Psoas muscle (tissue), 7 donors: ENCODE measurements at regions not wholly inside any gene's neighbourhood (a gene's known extent, or its start where the extent isn't known, plus 50 kb on each side); places are given as distances from the start of the nearest gene placed in this dataset.

ENCODE experiments used
- ATAC-seq, 4 donors: fragments of 200-7000 bp; cut with Tn5 transposase; one replicate each; pipeline ENCODE4 v1.9.1; 2020; ENCODE audit warnings: moderate library complexity in 3 of 4, mild to moderate bottlenecking in 2 of 4
- DNase-seq, 2 donors: peaks; one replicate each; pipeline ENCODE4 v3.0.0-alpha.2; 2020
- H3K27ac ChIP-seq: fragments of 200-600 bp; one replicate; pipeline ENCODE4 v1.8.0; 2022
- H3K27me3 ChIP-seq, 3 donors: fragments of 200-600 bp in 1 of 3; one replicate each; pipeline versions ENCODE4 v1.6.1 to v1.8.0; 2013 to 2022; ENCODE audit warnings: low read length in 2 of 3, mild to moderate bottlenecking in 2 of 3, moderate library complexity in 1 of 3; ENCODE audit not compliant: insufficient read depth in 3 of 3
- H3K36me3 ChIP-seq, 2 donors: fragments of 200-600 bp in 1 of 2; one replicate each; pipeline versions ENCODE4 v1.6.1 to v1.8.0; 2013 to 2022; ENCODE audit warnings: low read depth in 1 of 2, mild to moderate bottlenecking in 1 of 2, moderate library complexity in 1 of 2; ENCODE audit not compliant: insufficient read depth in 1 of 2
- H3K4me1 ChIP-seq: fragments of 200-600 bp; one replicate; pipeline ENCODE4 v1.8.0; 2022
- H3K4me3 ChIP-seq: fragments of 200-600 bp; one replicate; pipeline ENCODE4 v1.8.0; 2022; ENCODE audit warnings: mild to moderate bottlenecking
- H3K9me3 ChIP-seq: fragments of 200-600 bp; one replicate; pipeline ENCODE4 v1.8.0; 2022
- WGBS, 3 donors: extraction: QIAGEN DNeasy Blood & Tissue Kit; methylation state at CpG; one replicate each; pipeline versions ENCODE4 v1.1.6 to v1.1.7; 2013; 5-methylcytosine and 5-hydroxymethylcytosine counted together
- intact Hi-C, 2 donors: fragments of 100-400 bp; cut with DNase I; formaldehyde crosslinking; loops; one replicate each; pipeline versions ENCODE4 v1.11.0 to v1.14.2; 2022
- TF ChIP-seq, protein P1 (sequence below): fragments of 200-600 bp; IDR thresholded peaks from one replicate; pipeline ENCODE4 v1.8.0; 2022; ENCODE audit warnings: antibody characterized with exemption
- donor health status: healthy with polysubstance abuse.
- donor health status: DM: no; HTN: no; CAD: no; lungs with moderate emphysema.
- donor health status: Bipolar disorder and iron deficiency.
- donor health status: healthy.
- donor health status: DM: yes; HTN: yes; CAD: no.
- donor health status: DM: no; HTN: no; CAD: no.
- donor health status: DM: yes; HTN: yes; CAD: no.

DNA sequence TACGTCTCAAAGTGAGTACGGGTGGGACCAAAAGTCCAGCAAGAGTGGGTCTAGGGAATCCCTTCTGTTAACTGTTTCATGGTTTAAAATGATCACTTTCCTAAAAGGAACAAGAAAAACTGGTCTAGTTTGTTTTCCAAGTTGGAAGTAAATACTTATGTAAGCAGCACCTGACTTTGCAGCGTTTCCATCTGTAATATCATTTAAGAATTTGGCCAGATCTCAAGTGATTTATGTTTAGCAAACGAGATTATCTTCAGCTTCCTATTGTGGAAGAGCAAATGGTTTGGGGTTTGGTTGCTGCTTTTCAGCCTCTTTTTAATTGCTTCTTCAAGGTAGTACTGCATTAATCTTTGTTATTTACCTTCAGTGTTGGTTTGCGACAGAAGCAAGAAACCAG lies 50.4 kb downstream of the FHIP1A start:
- 11 to 16% (median 12%) methylated on average over 5 of the region's 5 CpGs for WGBS, 3 donors
- H3K9me3 ChIP-seq, result no peaks in the 10 kb centered on the region
- no peaks in the 10 kb centered on the region for H3K27me3 ChIP-seq
- H3K4me3 ChIP-seq, result peak overlapping the region; percentile 22
- intact Hi-C loops, result loop anchor here in 1 of 2 donors (10.0 kb wide), 1 partner anchor 95 kb away; no protein-coding TSS in a partner anchor
- H3K27ac ChIP-seq, result peak overlapping the region; percentile 52
- peaks cover 64% of the 10 kb centered on the region for H3K4me1 ChIP-seq
- no peaks in the 10 kb centered on the region for H3K36me3 ChIP-seq
- DNase-seq, result no peak
- ATAC-seq, result no peak
- TF ChIP-seq, protein P1, sequence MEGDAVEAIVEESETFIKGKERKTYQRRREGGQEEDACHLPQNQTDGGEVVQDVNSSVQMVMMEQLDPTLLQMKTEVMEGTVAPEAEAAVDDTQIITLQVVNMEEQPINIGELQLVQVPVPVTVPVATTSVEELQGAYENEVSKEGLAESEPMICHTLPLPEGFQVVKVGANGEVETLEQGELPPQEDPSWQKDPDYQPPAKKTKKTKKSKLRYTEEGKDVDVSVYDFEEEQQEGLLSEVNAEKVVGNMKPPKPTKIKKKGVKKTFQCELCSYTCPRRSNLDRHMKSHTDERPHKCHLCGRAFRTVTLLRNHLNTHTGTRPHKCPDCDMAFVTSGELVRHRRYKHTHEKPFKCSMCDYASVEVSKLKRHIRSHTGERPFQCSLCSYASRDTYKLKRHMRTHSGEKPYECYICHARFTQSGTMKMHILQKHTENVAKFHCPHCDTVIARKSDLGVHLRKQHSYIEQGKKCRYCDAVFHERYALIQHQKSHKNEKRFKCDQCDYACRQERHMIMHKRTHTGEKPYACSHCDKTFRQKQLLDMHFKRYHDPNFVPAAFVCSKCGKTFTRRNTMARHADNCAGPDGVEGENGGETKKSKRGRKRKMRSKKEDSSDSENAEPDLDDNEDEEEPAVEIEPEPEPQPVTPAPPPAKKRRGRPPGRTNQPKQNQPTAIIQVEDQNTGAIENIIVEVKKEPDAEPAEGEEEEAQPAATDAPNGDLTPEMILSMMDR, result no peak

DNA sequence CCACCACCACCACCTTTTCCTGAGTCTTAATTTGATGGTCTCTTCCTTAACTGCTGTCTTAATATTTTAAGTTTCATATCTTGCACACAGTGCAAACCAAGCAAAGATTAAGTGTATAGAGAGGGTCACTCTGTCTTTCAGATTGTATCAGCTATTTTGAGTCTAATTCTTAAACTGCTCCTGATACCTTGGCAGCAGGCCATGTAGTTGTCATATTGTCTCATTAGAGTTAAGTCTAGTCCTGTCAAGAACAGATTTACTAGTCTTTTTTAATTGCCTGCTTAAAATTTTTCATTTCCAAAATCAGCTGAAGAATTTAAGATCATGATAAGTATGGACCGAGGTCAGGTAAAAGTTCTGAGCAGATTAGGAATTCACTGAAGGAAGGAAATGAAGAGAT lies 51.5 kb downstream of the FHIP1A start:
- Histone ChIP-seq H3K27ac (no peak overlapping the region), H3K4me1 (peaks cover 60% of the 10 kb centered on the region), H3K9me3 (no peaks in the 10 kb centered on the region), H3K4me3 (no peak overlapping the region), H3K27me3 (no peaks in the 10 kb centered on the region), H3K36me3 (no peaks in the 10 kb centered on the region)
- ATAC-seq, result no peak
- WGBS, 3 donors, result 49 to 67% (median 62%) methylated on average over 1 of the region's 1 CpG
- DNase-seq, result no peak
- TF ChIP-seq, protein P1, result no peak
- intact Hi-C loops, result no loop called here

DNA sequence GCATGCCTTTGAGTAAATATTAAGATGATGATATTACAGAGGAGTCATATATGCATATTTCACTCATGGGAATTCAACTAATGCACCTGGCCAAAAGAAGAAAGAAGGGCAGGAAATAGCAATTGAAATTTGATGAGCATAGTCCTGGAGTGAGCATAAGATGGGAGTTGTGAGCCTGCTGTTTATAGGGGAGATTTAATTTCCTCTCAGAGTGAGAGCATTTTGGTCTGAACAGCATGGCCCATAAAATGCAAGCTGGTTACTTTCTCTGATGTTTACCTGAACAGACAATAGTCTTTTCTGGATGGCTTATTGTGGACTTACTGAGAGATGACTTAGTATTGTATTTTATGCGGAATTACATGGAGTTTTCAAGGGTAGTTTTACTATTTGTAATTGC lies 53.6 kb downstream of the FHIP1A start:
- Histone ChIP-seq H3K36me3 (no peaks in the 10 kb centered on the region), H3K27ac (peak overlapping the region; percentile 33), H3K9me3 (no peaks in the 10 kb centered on the region), H3K4me3 (no peak overlapping the region), H3K4me1 (peaks cover 48% of the 10 kb centered on the region), H3K27me3 (no peaks in the 10 kb centered on the region)
- ATAC-seq (peak in 1 of 4 donors; percentile 34), DNase-seq (no peak)
- WGBS, 3 donors, result 79 to 92% (median 91%) methylated on average over 1 of the region's 1 CpG
- intact Hi-C loops, result no loop called here
- TF ChIP-seq, protein P1, result no peak

DNA sequence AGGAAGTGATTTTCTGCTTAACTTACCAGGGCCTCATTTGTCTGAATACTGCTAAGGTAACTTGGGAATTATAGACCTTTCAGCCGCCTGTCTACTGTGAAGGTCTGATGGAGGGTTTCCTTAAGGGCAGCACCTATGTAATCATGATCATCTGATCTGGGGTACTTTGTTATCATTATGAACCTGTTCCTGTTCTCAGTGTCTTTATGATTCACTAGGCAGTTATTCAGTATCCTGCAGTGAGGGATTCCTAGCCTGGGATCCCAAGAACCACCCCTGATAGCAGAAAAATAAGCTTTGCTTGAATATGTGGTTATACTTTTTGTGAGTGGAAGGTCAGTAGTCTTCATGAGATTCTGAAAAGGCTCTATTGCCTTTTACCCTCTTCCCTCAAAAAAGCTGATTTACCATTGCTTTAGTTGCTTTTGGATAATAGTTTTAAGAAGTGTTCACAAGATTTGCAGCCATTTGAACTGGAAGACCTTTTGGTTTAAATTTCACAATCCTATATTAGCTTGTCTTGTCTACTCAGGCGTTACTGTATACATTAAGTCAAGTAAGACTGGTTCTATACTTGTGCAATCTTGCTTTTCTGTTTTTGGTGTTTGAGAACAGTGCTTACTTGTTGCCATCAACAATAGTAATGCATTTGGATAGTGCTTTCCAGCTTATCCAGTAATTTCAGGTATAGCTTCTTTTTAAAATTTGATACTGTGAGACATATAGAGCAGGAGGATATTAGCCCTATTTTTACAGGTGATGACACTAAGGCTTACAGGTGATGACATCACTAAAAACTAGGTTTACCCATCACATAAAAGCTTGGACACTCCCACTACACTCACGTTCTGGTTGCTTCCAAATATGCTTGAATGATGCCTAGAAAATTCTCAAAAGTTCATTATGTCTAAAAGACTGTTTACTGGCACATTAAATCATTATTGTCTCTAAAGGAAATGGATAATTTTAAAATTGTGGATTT lies 60.0 kb downstream of the FHIP1A start:
- Histone ChIP-seq H3K9me3 (no peaks in the 10 kb centered on the region), H3K36me3 (no peaks in the 10 kb centered on the region), H3K27me3 (no peaks in the 10 kb centered on the region), H3K27ac (peak overlapping the region; percentile 48), H3K4me3 (no peak overlapping the region), H3K4me1 (peaks cover 44% of the 10 kb centered on the region)
- WGBS, 3 donors, result 66 to 77% (median 69%) methylated on average over 3 of the region's 3 CpGs
- ATAC-seq (peak in 1 of 4 donors; percentile 31), DNase-seq (no peak)
- TF ChIP-seq, protein P1, result no peak
- intact Hi-C loops, result no loop called here
